Stimulated activated CD4-positive, alpha-beta T cell treated with anti-CD3 and anti-CD28 coated beads, Interleukin-15, amount 100 ng/mL, for 1 hour (primary cell): ENCODE measurements at regions not wholly inside any gene's neighbourhood (a gene's known extent, or its start where the extent isn't known, plus 50 kb on each side); places are given as distances from the start of the nearest gene placed in this dataset.

Source experiments
- DNase-seq, 2 donors: peaks; one replicate each; pipeline ENCODE4 v3.0.0-alpha.2; 2020; ENCODE audit warnings: low read depth in 1 of 2, low spot score in 1 of 2

DNA sequence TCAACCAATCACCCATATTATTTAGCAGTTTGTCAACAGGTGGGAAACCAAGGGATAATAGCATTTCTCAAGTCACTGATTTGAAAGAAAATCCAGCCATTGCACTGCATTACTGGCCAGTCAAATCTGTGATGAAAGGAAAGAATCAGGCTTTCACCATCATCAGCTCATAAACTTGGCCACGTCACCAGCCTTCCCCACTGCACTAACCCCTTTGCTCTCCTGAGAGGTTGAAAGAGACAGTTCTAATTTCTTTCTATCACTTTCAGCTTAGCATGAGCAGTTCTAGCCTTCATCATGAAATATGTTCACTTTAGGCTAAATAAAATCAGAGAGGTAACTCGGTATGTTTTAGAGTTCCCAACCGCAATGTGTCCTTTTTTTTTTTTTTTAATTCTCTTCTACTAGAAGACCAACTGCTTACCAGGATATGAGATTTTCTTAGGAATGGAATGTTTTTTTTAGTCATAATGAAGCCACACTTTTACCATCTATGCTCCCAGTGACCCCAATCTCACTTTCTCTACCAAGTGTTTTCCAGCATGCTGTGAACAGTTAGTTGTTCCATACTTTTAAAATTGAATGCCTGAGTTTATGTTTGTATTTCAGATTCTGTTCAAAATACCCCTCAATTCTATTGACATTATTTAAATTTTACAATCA, 55.7 kb upstream of the SLC7A11 start:
- DNase-seq, result no peak

DNA sequence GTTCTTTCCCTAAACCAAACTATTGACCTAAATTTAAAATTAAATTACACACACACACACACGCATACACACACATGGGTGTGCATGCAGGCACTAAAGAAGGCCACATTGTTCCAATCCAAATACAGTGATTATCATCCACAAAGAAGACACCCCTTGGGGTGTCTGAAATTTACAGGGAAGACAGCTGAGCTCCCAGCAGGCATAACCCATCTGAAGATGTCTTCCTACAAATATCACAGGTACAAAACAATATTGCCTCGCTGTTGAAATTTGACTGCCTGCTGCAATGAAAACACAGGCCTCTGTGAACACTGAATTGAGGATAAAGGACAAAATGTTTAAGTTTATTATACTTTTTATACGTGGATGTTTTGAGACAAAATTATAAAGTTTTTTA, 50.2 kb upstream of the SLC7A11 start:
- no peak for DNase-seq
